MM.1S (cell line): ENCODE measurements at regions not wholly inside any gene's neighbourhood (a gene's known extent, or its start where the extent isn't known, plus 50 kb on each side); places are given as distances from the start of the nearest gene placed in this dataset.

Experiments used
- DNase-seq: peaks from one replicate; pipeline ENCODE4 v3.0.0-alpha.2; 2015
- H2AFZ ChIP-seq: fragments of 300-600 bp; sonication (generic); 2 replicates; pipeline ENCODE4 v1.6.0; 2016; ENCODE audit warnings: antibody characterized with exemption, low read length
- H3F3A ChIP-seq: fragments of 300-600 bp; sonication (generic); 2 replicates; pipeline ENCODE4 v1.6.1; 2016; ENCODE audit warnings: mild to moderate bottlenecking, antibody characterized with exemption, low read length, moderate library complexity, mixed read lengths; ENCODE audit not compliant: insufficient read depth
- H3K27ac ChIP-seq: fragments of 300-600 bp; sonication (generic); 2 replicates; pipeline ENCODE4 v1.5.1; 2016; ENCODE audit warnings: mild to moderate bottlenecking, low read length
- H3K27me3 ChIP-seq: fragments of 300-600 bp; sonication (generic); replicated peaks from 2 replicates; pipeline ENCODE4 v1.6.0; 2016; ENCODE audit warnings: low read length; ENCODE audit not compliant: insufficient read depth
- H3K36me3 ChIP-seq: fragments of 300-600 bp; sonication (generic); replicated peaks from 2 replicates; pipeline ENCODE4 v1.6.1; 2016; ENCODE audit warnings: mild to moderate bottlenecking, low read length, mixed read lengths; ENCODE audit not compliant: insufficient read depth
- H3K4me1 ChIP-seq: fragments of 300-600 bp; sonication (generic); 2 replicates; pipeline ENCODE4 v1.6.1; 2016; ENCODE audit warnings: low read length, mixed read lengths
- H3K4me2 ChIP-seq: fragments of 300-600 bp; sonication (generic); 2 replicates; pipeline ENCODE4 v1.6.0; 2016; ENCODE audit warnings: low read depth, low read length
- H3K4me3 ChIP-seq: fragments of 300-600 bp; sonication (generic); 2 replicates; pipeline ENCODE4 v1.5.1; 2016; ENCODE audit warnings: low read length, mixed read lengths
- H3K79me2 ChIP-seq: fragments of 300-600 bp; sonication (generic); 2 replicates; pipeline ENCODE4 v1.6.1; 2016; ENCODE audit warnings: mixed run types, low read length, mixed read lengths
- H3K9ac ChIP-seq: fragments of 300-600 bp; sonication (generic); 2 replicates; pipeline ENCODE4 v1.6.1; 2016; ENCODE audit warnings: low read length, mixed read lengths
- H3K9me2 ChIP-seq: fragments of 300-600 bp; sonication (generic); replicated peaks from 2 replicates; pipeline ENCODE4 v1.6.1; 2016; ENCODE audit warnings: mild to moderate bottlenecking, low read length, mixed read lengths; ENCODE audit not compliant: insufficient read depth
- H3K9me3 ChIP-seq: fragments of 300-600 bp; sonication (generic); replicated peaks from 2 replicates; pipeline ENCODE4 v1.6.1; 2016; ENCODE audit warnings: mild to moderate bottlenecking, low read length, mixed read lengths; ENCODE audit not compliant: insufficient read depth
- H4K20me1 ChIP-seq: fragments of 300-600 bp; sonication (generic); 2 replicates; pipeline ENCODE4 v1.6.1; 2016; ENCODE audit warnings: mild to moderate bottlenecking, low read length, moderate library complexity, mixed read lengths; ENCODE audit not compliant: insufficient read depth
- EZH2 ChIP-seq: fragments of 300-600 bp; sonication (generic); optimal IDR thresholded peaks from 2 replicates; pipeline ENCODE3; 2017; ENCODE audit warnings: low read depth, mild to moderate bottlenecking, antibody characterized with exemption, low read length, mixed read lengths
- EZH2phosphoT487 ChIP-seq: fragments of 300-600 bp; sonication (generic); IDR thresholded peaks from 2 replicates; pipeline ENCODE4 v1.6.1; 2018; ENCODE audit warnings: antibody characterized with exemption, low read length
- TF ChIP-seq, protein P1 (sequence below): fragments of 300-600 bp; sonication (generic); IDR thresholded peaks from 2 replicates; pipeline ENCODE4 v1.5.1; 2016; ENCODE audit warnings: antibody characterized with exemption, low read length, mixed read lengths

DNA sequence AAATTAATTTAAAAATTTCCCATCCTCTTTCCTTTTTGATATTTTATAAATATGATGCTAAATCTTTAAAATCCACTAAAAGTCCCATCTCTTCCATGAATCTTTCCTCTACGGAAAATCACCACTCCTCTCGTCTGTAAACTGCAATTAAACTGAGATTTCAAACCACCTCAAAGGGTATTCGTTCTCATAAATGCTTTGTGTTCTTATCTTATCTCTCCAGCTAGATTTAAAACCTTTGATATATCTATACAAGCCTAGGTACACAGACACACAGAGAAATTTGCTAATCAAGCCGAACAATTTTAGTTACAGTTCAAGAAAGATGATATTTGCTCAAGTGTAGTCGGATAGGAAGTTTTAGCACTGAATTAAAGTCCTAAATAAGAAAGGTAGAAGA, 214.6 kb upstream of the PRDM1 start:
- no peaks in the 10 kb centered on the region for H3K36me3 ChIP-seq
- H3K9me3 ChIP-seq, result no peaks in the 10 kb centered on the region
- DNase-seq, result no peak
- no peaks in the 10 kb centered on the region for H3K4me1 ChIP-seq
- TF ChIP-seq, protein P1, sequence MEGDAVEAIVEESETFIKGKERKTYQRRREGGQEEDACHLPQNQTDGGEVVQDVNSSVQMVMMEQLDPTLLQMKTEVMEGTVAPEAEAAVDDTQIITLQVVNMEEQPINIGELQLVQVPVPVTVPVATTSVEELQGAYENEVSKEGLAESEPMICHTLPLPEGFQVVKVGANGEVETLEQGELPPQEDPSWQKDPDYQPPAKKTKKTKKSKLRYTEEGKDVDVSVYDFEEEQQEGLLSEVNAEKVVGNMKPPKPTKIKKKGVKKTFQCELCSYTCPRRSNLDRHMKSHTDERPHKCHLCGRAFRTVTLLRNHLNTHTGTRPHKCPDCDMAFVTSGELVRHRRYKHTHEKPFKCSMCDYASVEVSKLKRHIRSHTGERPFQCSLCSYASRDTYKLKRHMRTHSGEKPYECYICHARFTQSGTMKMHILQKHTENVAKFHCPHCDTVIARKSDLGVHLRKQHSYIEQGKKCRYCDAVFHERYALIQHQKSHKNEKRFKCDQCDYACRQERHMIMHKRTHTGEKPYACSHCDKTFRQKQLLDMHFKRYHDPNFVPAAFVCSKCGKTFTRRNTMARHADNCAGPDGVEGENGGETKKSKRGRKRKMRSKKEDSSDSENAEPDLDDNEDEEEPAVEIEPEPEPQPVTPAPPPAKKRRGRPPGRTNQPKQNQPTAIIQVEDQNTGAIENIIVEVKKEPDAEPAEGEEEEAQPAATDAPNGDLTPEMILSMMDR, result no peak
- TF ChIP-seq EZH2, result no peak
- TF ChIP-seq EZH2phosphoT487, result no peak
- H3K79me2 ChIP-seq, result no peaks in the 10 kb centered on the region
- H3K27ac ChIP-seq, result no peak overlapping the region
- no peak overlapping the region for H3K4me3 ChIP-seq
- no peak overlapping the region for H2AFZ ChIP-seq
- H3K9me2 ChIP-seq, result no peaks in the 10 kb centered on the region
- H4K20me1 ChIP-seq, result no peaks in the 10 kb centered on the region
- H3K9ac ChIP-seq, result no peak overlapping the region
- H3K4me2 ChIP-seq, result no peak overlapping the region
- H3K27me3 ChIP-seq, result no peaks in the 10 kb centered on the region
- no peaks in the 10 kb centered on the region for H3F3A ChIP-seq

DNA sequence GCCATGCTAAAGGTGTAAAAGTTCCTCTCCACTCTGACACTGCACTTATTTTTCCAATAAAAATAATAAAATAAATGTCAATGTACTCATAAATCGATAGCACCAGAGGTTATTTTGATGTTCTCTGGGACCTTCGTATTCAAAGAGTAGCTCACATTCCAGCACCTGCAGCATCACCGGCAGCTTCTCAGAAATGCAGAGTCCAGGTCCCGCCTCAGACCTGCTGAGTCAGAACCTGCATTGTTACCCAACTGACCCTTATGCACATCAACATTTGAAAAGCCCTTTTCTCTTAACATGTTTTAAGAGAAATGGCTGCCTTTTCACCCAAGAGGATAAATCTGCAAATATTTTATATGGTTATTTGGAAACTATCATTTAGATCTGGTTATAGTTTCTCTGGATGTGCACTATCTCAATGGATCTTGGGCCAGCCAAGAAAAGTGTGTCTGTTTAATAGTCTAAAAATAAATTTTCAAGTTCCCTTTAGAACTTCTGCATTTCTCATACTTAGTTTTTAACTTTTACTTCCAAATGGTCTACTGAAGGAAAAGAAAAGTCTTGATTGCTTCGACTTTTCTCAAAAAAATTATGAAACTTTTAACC, 216.2 kb upstream of the PRDM1 start:
- Histone ChIP-seq H2AFZ (no peak overlapping the region), H3K4me3 (no peak overlapping the region), H3F3A (no peaks in the 10 kb centered on the region), H3K36me3 (no peaks in the 10 kb centered on the region), H3K27ac (no peak overlapping the region), H3K9ac (no peak overlapping the region), H3K4me1 (no peaks in the 10 kb centered on the region), H3K27me3 (no peaks in the 10 kb centered on the region), H3K4me2 (no peak overlapping the region), H3K9me3 (no peaks in the 10 kb centered on the region), H4K20me1 (no peaks in the 10 kb centered on the region), H3K9me2 (no peaks in the 10 kb centered on the region), H3K79me2 (no peaks in the 10 kb centered on the region)
- no peak for TF ChIP-seq EZH2
- TF ChIP-seq EZH2phosphoT487, result no peak
- TF ChIP-seq, protein P1, result no peak
- no peak for DNase-seq

DNA sequence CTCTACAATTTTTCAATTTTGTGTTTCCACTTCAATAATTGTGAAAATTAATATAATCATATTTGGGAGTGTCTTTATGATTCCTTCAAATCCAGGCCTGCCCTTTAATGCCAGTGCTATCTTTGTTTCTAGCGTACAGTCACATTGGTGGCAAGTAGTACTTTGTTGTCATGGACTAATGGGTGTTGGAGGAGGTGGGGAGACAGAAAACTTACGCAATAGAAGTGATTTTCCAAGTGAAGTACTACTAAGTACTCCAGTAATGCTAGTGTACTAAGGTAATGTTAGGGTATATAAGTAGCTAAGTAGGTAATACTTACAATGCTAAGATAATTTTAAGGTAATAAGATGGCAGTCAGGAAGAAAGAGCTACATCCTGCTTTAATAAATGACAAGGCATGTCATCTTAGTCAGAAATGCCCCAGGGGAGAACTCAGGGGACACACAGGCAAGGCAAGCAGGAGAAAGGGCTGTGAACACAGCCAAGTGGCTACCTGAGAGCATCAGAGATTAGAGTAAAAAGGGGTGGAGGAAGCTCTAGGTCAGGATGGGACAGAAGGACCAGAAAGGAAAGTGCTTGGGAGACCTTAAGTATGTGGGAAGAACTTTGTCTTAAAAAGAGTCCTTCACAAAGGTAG, 217.2 kb upstream of the PRDM1 start:
- H3K27ac ChIP-seq, result no peak overlapping the region
- no peak overlapping the region for H2AFZ ChIP-seq
- H4K20me1 ChIP-seq, result no peaks in the 10 kb centered on the region
- H3K79me2 ChIP-seq, result no peaks in the 10 kb centered on the region
- no peaks in the 10 kb centered on the region for H3F3A ChIP-seq
- H3K9me3 ChIP-seq, result no peaks in the 10 kb centered on the region
- H3K4me2 ChIP-seq, result no peak overlapping the region
- H3K9ac ChIP-seq, result no peak overlapping the region
- H3K36me3 ChIP-seq, result no peaks in the 10 kb centered on the region
- no peaks in the 10 kb centered on the region for H3K9me2 ChIP-seq
- no peaks in the 10 kb centered on the region for H3K4me1 ChIP-seq
- no peak for DNase-seq
- no peaks in the 10 kb centered on the region for H3K27me3 ChIP-seq
- no peak overlapping the region for H3K4me3 ChIP-seq
- no peak for TF ChIP-seq EZH2phosphoT487
- no peak for TF ChIP-seq EZH2
- TF ChIP-seq, protein P1, result no peak
